Stimulated activated CD8-positive, alpha-beta memory T cell treated with anti-CD3 and anti-CD28 coated beads, Interleukin-7, amount 100 ng/mL, for 1 hour (primary cell): ENCODE measurements at regions not wholly inside any gene's neighbourhood (a gene's known extent, or its start where the extent isn't known, plus 50 kb on each side); places are given as distances from the start of the nearest gene placed in this dataset.
A peak's percentile ranks its signal among the peaks of the same experiment; 100 is the strongest.

Source experiments
- DNase-seq, 2 donors: peaks; one replicate each; pipeline ENCODE4 v3.0.0-alpha.2; 2020; ENCODE audit warnings: low read depth in 2 of 2

- no peak for DNase-seq
These were observed 243.2 kb downstream of the CASP12 start for GRCh38 chr11:104655066-104655465.

GRCh38 chr11:104654181-104654813 is 244.0 kb downstream of the CASP12 start:
- no peak for DNase-seq

GRCh38 chr11:104653407-104653806 is 244.9 kb downstream of the CASP12 start:
- DNase-seq, result no peak

GRCh38 chr11:104652996-104653395 is 245.3 kb downstream of the CASP12 start:
- DNase-seq, result no peak

GRCh38 chr11:104650234-104650633 is 248.0 kb downstream of the CASP12 start:
- DNase-seq, result no peak

- DNase-seq, result no peak
These were observed 249.3 kb downstream of the CASP12 start for GRCh38 chr11:104649002-104649401.

- DNase-seq, result no peak
These were observed 252.7 kb downstream of the CASP12 start for GRCh38 chr11:104645261-104646222.

- no peak for DNase-seq
These were observed 260.5 kb downstream of the CASP12 start for GRCh38 chr11:104637662-104638170.

GRCh38 chr11:104633226-104633625 is 265.0 kb downstream of the CASP12 start:
- no peak for DNase-seq

GRCh38 chr11:104630352-104630751 is 267.9 kb downstream of the CASP12 start:
- DNase-seq, result no peak

- no peak for DNase-seq
These were observed 273.0 kb downstream of the CASP12 start for GRCh38 chr11:104625246-104625645.

GRCh38 chr11:104624021-104624420 is 274.2 kb downstream of the CASP12 start:
- DNase-seq, result no peak

GRCh38 chr11:104623518-104623917 is 274.7 kb downstream of the CASP12 start:
- DNase-seq, result no peak

- DNase-seq, result no peak
These were observed 277.3 kb downstream of the CASP12 start for GRCh38 chr11:104620991-104621390.

- no peak for DNase-seq
These were observed 278.5 kb downstream of the CASP12 start for GRCh38 chr11:104619751-104620150.

- no peak for DNase-seq
These were observed 279.3 kb downstream of the CASP12 start for GRCh38 chr11:104618954-104619353.

- no peak for DNase-seq
These were observed 283.3 kb downstream of the CASP12 start for GRCh38 chr11:104614961-104615360.

GRCh38 chr11:104614117-104614680 is 284.1 kb downstream of the CASP12 start:
- no peak for DNase-seq

GRCh38 chr11:104610635-104611034 is 287.6 kb downstream of the CASP12 start:
- DNase-seq, result no peak

- DNase-seq, result peak in 1 of 2 donors; percentile 14
These were observed 288.8 kb downstream of the CASP12 start for GRCh38 chr11:104609311-104610085.

- no peak for DNase-seq
These were observed 295.6 kb downstream of the CASP12 start for GRCh38 chr11:104602643-104603042.
